Upper lobe of right lung (tissue), 1 donor: ENCODE measurements at regions not wholly inside any gene's neighbourhood (a gene's known extent, or its start where the extent isn't known, plus 50 kb on each side); places are given as distances from the start of the nearest gene placed in this dataset.

Experiments
- ATAC-seq: fragments of 200-7000 bp; cut with Tn5 transposase; one replicate; pipeline ENCODE4 v1.9.1; 2020; ENCODE audit warnings: mild to moderate bottlenecking, moderate library complexity
- DNase-seq: peaks from one replicate; pipeline ENCODE4 v3.0.0-alpha.2; 2020
- H3K27ac ChIP-seq: fragments of 200-600 bp; one replicate; pipeline ENCODE4 v1.8.0; 2022
- H3K27me3 ChIP-seq: fragments of 200-600 bp; one replicate; pipeline ENCODE4 v1.8.0; 2022; ENCODE audit warnings: mild to moderate bottlenecking
- H3K36me3 ChIP-seq: fragments of 200-600 bp; one replicate; pipeline ENCODE4 v1.8.0; 2022
- H3K4me1 ChIP-seq: fragments of 200-600 bp; one replicate; pipeline ENCODE4 v1.8.0; 2022
- H3K4me3 ChIP-seq: fragments of 200-600 bp; one replicate; pipeline ENCODE4 v1.8.0; 2022; ENCODE audit warnings: mild to moderate bottlenecking
- H3K9me3 ChIP-seq: fragments of 200-600 bp; one replicate; pipeline ENCODE4 v1.8.0; 2022
- CTCF ChIP-seq: fragments of 200-600 bp; IDR thresholded peaks from one replicate; pipeline ENCODE4 v1.8.0; 2022; ENCODE audit warnings: antibody characterized with exemption
- intact Hi-C: fragments of 100-400 bp; cut with DNase I; formaldehyde crosslinking; loops from one replicate; pipeline ENCODE4 v1.11.0; 2022
- donor health status: DM: no; HTN: yes; CAD: no; lungs with severe emphysema.

GRCh38 chr17:77756846-77757560 is 201.5 kb upstream of the TNRC6C start:
- TF ChIP-seq CTCF: no peak
- DNase-seq: peak; percentile 44
- no peaks in the 10 kb centered on the region for H3K9me3 ChIP-seq
- no peaks in the 10 kb centered on the region for H3K27me3 ChIP-seq
- H3K36me3 ChIP-seq: no peaks in the 10 kb centered on the region
- intact Hi-C loops: no loop called here
- H3K4me3 ChIP-seq: no peak overlapping the region
- no peak for ATAC-seq
- no peaks in the 10 kb centered on the region for H3K4me1 ChIP-seq
- H3K27ac ChIP-seq: no peak overlapping the region

- DNase-seq (no peak), ATAC-seq (no peak)
- Histone ChIP-seq H3K4me3 (no peak overlapping the region), H3K27ac (no peak overlapping the region), H3K4me1 (no peaks in the 10 kb centered on the region), H3K27me3 (no peaks in the 10 kb centered on the region), H3K36me3 (no peaks in the 10 kb centered on the region), H3K9me3 (no peaks in the 10 kb centered on the region)
- TF ChIP-seq CTCF: no peak
- intact Hi-C loops: no loop called here
Observed at GRCh38 chr17:77757561-77757898, 201.0 kb upstream of the TNRC6C start.

GRCh38 chr17:77763023-77763422 is 195.5 kb upstream of the TNRC6C start:
- Histone ChIP-seq H3K27me3 (no peaks in the 10 kb centered on the region), H3K36me3 (no peaks in the 10 kb centered on the region), H3K27ac (no peak overlapping the region), H3K4me3 (no peak overlapping the region), H3K4me1 (no peaks in the 10 kb centered on the region), H3K9me3 (no peaks in the 10 kb centered on the region)
- intact Hi-C loops: no loop called here
- no peak for TF ChIP-seq CTCF
- no peak for DNase-seq
- ATAC-seq: no peak

GRCh38 chr17:77763575-77763974 is 194.9 kb upstream of the TNRC6C start:
- ATAC-seq (no peak), DNase-seq (no peak)
- Histone ChIP-seq H3K36me3 (no peaks in the 10 kb centered on the region), H3K4me1 (no peaks in the 10 kb centered on the region), H3K27me3 (no peaks in the 10 kb centered on the region), H3K27ac (no peak overlapping the region), H3K4me3 (no peak overlapping the region), H3K9me3 (no peaks in the 10 kb centered on the region)
- intact Hi-C loops: no loop called here
- TF ChIP-seq CTCF: no peak

GRCh38 chr17:77765292-77765691 is 193.2 kb upstream of the TNRC6C start:
- ATAC-seq: no peak
- H3K4me3 ChIP-seq: no peak overlapping the region

More at GRCh38 chr17:77765292-77765691, 193.2 kb upstream of the TNRC6C start:
- no peaks in the 10 kb centered on the region for H3K4me1 ChIP-seq
- no peaks in the 10 kb centered on the region for H3K27me3 ChIP-seq
- TF ChIP-seq CTCF: no peak
- intact Hi-C loops: no loop called here
- no peaks in the 10 kb centered on the region for H3K36me3 ChIP-seq
- H3K9me3 ChIP-seq: no peaks in the 10 kb centered on the region
- DNase-seq: no peak
- H3K27ac ChIP-seq: no peak overlapping the region
